AG09309 (cell line): ENCODE measurements at regions not wholly inside any gene's neighbourhood (a gene's known extent, or its start where the extent isn't known, plus 50 kb on each side); places are given as distances from the start of the nearest gene placed in this dataset.

Experiments used
- DNase-seq: peaks from one replicate; pipeline ENCODE4 v3.0.0-alpha.2; 2010; ENCODE audit warnings: low read depth
- H3K4me3 ChIP-seq: 2 replicates; pipeline ENCODE4 v1.5.1; 2011; ENCODE audit warnings: mild to moderate bottlenecking, low read depth, low read length, moderate library complexity; ENCODE audit not compliant: control insufficient read depth
- CTCF ChIP-seq: IDR thresholded peaks from 2 replicates; pipeline ENCODE4 v1.5.1; 2011; ENCODE audit warnings: mild to moderate bottlenecking, low read depth, low read length, inconsistent platforms; ENCODE audit not compliant: insufficient read depth, control insufficient read depth; ENCODE audit errors: missing control alignments

GRCh38 chr14:76666746-76667145, 94.5 kb upstream of the VASH1 start:
- DNase-seq, result no peak
- H3K4me3 ChIP-seq, result no peak overlapping the region
- no peak for TF ChIP-seq CTCF

GRCh38 chr14:76669770-76670169, 91.5 kb upstream of the VASH1 start:
- no peak overlapping the region for H3K4me3 ChIP-seq
- DNase-seq, result no peak
- no peak for TF ChIP-seq CTCF

GRCh38 chr14:76672123-76672522, 89.1 kb upstream of the VASH1 start:
- no peak for TF ChIP-seq CTCF
- no peak overlapping the region for H3K4me3 ChIP-seq
- DNase-seq, result no peak

GRCh38 chr14:76673261-76673660, 88.0 kb upstream of the VASH1 start:
- H3K4me3 ChIP-seq, result no peak overlapping the region
- no peak for TF ChIP-seq CTCF
- no peak for DNase-seq

GRCh38 chr14:76675046-76675445, 86.2 kb upstream of the VASH1 start:
- no peak for TF ChIP-seq CTCF
- H3K4me3 ChIP-seq, result no peak overlapping the region
- DNase-seq, result no peak

- TF ChIP-seq CTCF, result no peak
Measured at GRCh38 chr14:76676539-76676938, 84.7 kb upstream of the VASH1 start.

GRCh38 chr14:76677534-76678145, 83.6 kb upstream of the VASH1 start:
- no peak overlapping the region for H3K4me3 ChIP-seq
- no peak for DNase-seq
- no peak for TF ChIP-seq CTCF

More at GRCh38 chr14:76676539-76676938, 84.7 kb upstream of the VASH1 start:
- no peak for DNase-seq
- no peak overlapping the region for H3K4me3 ChIP-seq
